A549 (cell line): ENCODE measurements at regions not wholly inside any gene's neighbourhood (a gene's known extent, or its start where the extent isn't known, plus 50 kb on each side); places are given as distances from the start of the nearest gene placed in this dataset.

Experiments
- BHLHE40 ChIP-seq: IDR thresholded peaks from 2 replicates; pipeline ENCODE4 v1.6.1; 2012; ENCODE audit warnings: low read depth, low read length, inconsistent platforms
- CBX2 ChIP-seq: fragments of 200-600 bp; sonication (generic); IDR thresholded peaks from 2 replicates; pipeline ENCODE4 v1.6.1; 2016; ENCODE audit warnings: low read depth, mild to moderate bottlenecking, borderline replicate concordance
- CHD2 ChIP-seq: fragments of 150-350 bp; IDR thresholded peaks from 2 replicates; pipeline ENCODE4 v1.6.1; 2014; ENCODE audit warnings: low read length; ENCODE audit not compliant: partially characterized antibody
- CHD4 ChIP-seq: fragments of 200-600 bp; sonication (generic); IDR thresholded peaks from 2 replicates; pipeline ENCODE4 v1.6.1; 2016; ENCODE audit warnings: antibody characterized with exemption, mild to moderate bottlenecking, borderline replicate concordance
- NFE2L2 ChIP-seq: fragments of 150-350 bp; conservative IDR thresholded peaks from 2 replicates; pipeline ENCODE4 v1.6.1; 2014; ENCODE audit warnings: low read length
- POLR2A ChIP-seq: IDR thresholded peaks from 2 replicates; pipeline ENCODE4 v1.6.1; 2012; ENCODE audit warnings: mild to moderate bottlenecking, low read length
- RAD21 ChIP-seq, 2 experiments: fragments of >200 bp in 1 of 2; sonication (Bioruptor Twin) in 1 of 2; formaldehyde crosslinking in 1 of 2; IDR thresholded peaks in 1 of 2; conservative IDR thresholded peaks in 1 of 2; 2 replicates in 1 of 2; 3 replicates in 1 of 2; pipeline ENCODE4 v1.6.1; 2012 to 2018; ENCODE audit warnings: inconsistent platforms in 1 of 2
- RCOR1 ChIP-seq: fragments of 150-350 bp; IDR thresholded peaks from 2 replicates; pipeline ENCODE4 v1.6.1; 2014; ENCODE audit warnings: antibody characterized with exemption, low read length, low read depth
- RNF2 ChIP-seq: fragments of 200-600 bp; sonication (generic); IDR thresholded peaks from 2 replicates; pipeline ENCODE4 v1.6.1; 2016; ENCODE audit warnings: low read depth, mild to moderate bottlenecking, antibody characterized with exemption, moderate library complexity, borderline replicate concordance
- TF ChIP-seq, protein P1 (sequence below): fragments of >200 bp; sonication (Bioruptor Twin); formaldehyde crosslinking; IDR thresholded peaks from 3 replicates; pipeline ENCODE4 v1.5.1; 2016
- TF ChIP-seq, protein P2 (sequence below): fragments of 450-650 bp; IDR thresholded peaks from 2 replicates; pipeline ENCODE4 v1.6.1; 2014; ENCODE audit warnings: antibody characterized with exemption
- TF ChIP-seq, protein P3 (sequence below): fragments of 250-450 bp; sonication (Bioruptor Pico); IDR thresholded peaks from 2 replicates; pipeline ENCODE4 v1.5.0; 2021; ENCODE audit warnings: mild to moderate bottlenecking, moderate library complexity, borderline replicate concordance

DNA sequence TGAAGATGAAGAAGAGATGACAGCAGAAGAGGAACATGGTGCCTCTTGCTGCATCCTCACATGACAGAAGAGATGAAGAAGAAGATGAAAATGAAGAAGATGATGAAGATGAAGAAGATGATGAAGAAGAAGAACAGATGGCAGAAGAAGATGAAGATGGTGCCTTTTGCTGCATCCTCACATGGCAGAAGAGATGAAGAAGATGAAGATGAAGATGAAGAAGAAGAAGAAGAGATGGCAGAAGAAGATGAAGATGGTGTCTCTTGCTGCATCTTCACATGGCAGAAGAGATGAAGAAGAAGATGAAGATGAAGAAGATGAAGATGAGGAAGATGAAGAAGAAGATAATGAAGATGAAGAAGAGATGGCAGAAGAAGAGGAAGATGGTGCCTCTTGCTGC, 63.7 kb upstream of the HPF1 start:
- TF ChIP-seq, protein P1, sequence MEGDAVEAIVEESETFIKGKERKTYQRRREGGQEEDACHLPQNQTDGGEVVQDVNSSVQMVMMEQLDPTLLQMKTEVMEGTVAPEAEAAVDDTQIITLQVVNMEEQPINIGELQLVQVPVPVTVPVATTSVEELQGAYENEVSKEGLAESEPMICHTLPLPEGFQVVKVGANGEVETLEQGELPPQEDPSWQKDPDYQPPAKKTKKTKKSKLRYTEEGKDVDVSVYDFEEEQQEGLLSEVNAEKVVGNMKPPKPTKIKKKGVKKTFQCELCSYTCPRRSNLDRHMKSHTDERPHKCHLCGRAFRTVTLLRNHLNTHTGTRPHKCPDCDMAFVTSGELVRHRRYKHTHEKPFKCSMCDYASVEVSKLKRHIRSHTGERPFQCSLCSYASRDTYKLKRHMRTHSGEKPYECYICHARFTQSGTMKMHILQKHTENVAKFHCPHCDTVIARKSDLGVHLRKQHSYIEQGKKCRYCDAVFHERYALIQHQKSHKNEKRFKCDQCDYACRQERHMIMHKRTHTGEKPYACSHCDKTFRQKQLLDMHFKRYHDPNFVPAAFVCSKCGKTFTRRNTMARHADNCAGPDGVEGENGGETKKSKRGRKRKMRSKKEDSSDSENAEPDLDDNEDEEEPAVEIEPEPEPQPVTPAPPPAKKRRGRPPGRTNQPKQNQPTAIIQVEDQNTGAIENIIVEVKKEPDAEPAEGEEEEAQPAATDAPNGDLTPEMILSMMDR = no peak
- TF ChIP-seq NFE2L2 (no peak), RAD21 (conservative IDR thresholded peaks at IDR 0.05 in 1 of 2, IDR thresholded peaks at IDR 0.05 in 1 of 2) (no peak), POLR2A (no peak), CBX2 (no peak), CHD2 (no peak), CHD4 (no peak), RNF2 (no peak), BHLHE40 (no peak), RCOR1 (no peak)
- TF ChIP-seq, protein P2, sequence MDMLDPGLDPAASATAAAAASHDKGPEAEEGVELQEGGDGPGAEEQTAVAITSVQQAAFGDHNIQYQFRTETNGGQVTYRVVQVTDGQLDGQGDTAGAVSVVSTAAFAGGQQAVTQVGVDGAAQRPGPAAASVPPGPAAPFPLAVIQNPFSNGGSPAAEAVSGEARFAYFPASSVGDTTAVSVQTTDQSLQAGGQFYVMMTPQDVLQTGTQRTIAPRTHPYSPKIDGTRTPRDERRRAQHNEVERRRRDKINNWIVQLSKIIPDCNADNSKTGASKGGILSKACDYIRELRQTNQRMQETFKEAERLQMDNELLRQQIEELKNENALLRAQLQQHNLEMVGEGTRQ = no peak
- TF ChIP-seq, protein P3, sequence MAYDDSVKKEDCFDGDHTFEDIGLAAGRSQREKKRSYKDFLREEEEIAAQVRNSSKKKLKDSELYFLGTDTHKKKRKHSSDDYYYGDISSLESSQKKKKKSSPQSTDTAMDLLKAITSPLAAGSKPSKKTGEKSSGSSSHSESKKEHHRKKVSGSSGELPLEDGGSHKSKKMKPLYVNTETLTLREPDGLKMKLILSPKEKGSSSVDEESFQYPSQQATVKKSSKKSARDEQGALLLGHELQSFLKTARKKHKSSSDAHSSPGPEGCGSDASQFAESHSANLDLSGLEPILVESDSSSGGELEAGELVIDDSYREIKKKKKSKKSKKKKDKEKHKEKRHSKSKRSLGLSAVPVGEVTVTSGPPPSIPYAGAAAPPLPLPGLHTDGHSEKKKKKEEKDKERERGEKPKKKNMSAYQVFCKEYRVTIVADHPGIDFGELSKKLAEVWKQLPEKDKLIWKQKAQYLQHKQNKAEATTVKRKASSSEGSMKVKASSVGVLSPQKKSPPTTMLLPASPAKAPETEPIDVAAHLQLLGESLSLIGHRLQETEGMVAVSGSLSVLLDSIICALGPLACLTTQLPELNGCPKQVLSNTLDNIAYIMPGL (CRISPR knock-in tag) = no peak
